ENCODE measurements at regions not wholly inside any gene's neighbourhood (a gene's known extent, or its start where the extent isn't known, plus 50 kb on each side); places are given as distances from the start of the nearest gene placed in this dataset.

DNA sequence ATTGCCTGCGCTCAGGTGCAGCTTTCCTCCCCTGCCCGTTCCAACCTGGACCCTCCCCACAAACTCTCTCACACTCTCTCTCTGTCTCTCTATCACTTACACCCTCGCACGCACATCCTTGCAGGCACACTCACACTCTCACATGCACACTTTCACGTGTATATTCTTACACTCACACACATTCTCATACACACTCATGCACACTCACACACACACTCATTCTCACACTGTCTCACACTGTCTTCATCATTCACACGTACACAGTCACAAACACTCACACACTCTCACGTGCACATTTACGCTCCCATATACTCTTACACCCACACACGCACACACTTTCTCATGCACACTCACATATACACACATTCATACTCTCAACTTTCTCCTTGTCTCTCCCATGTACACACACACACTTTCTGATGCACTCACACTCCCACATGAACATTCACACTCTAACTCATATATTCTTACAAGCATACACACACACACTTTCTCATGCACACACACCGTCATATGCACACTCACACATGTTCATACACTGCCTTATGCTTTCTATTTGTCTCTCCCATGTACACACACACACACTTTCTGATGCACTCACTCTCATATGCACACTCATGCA, 229.3 kb downstream of the SNX18 start:
- H3K4me3 ChIP-seq (ENCODE audit: low read depth, poor library complexity, severe bottlenecking), result no peak overlapping the region
- DNase-seq (ENCODE audit: low spot score in 2 of 2), result no peak
- TF ChIP-seq, protein P1, sequence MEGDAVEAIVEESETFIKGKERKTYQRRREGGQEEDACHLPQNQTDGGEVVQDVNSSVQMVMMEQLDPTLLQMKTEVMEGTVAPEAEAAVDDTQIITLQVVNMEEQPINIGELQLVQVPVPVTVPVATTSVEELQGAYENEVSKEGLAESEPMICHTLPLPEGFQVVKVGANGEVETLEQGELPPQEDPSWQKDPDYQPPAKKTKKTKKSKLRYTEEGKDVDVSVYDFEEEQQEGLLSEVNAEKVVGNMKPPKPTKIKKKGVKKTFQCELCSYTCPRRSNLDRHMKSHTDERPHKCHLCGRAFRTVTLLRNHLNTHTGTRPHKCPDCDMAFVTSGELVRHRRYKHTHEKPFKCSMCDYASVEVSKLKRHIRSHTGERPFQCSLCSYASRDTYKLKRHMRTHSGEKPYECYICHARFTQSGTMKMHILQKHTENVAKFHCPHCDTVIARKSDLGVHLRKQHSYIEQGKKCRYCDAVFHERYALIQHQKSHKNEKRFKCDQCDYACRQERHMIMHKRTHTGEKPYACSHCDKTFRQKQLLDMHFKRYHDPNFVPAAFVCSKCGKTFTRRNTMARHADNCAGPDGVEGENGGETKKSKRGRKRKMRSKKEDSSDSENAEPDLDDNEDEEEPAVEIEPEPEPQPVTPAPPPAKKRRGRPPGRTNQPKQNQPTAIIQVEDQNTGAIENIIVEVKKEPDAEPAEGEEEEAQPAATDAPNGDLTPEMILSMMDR (IDR thresholded peaks at IDR 0.05), result no peak
- TF ChIP-seq POLR2A (IDR thresholded peaks at IDR 0.05), result no peak
- intact Hi-C loops (cut with DNase I; ENCODE audit: low total_unique reads), result loop anchor here (10.0 kb wide), 1 partner anchor 222 kb away; no protein-coding TSS in a partner anchor
- 97 to 98% methylated on average over 10 of the region's 10 CpGs for WGBS, 2 donors

- intact Hi-C loops (cut with DNase I; ENCODE audit: low total_unique reads), result loop anchor here (10.0 kb wide), 1 partner anchor 222 kb away; no protein-coding TSS in a partner anchor
- WGBS, 2 donors, result 90% methylated on average over 8 of the region's 8 CpGs
- DNase-seq (ENCODE audit: low spot score in 2 of 2), result no peak
Observed at GRCh38 chr5:54746346-54746745, 228.8 kb downstream of the SNX18 start.

DNA sequence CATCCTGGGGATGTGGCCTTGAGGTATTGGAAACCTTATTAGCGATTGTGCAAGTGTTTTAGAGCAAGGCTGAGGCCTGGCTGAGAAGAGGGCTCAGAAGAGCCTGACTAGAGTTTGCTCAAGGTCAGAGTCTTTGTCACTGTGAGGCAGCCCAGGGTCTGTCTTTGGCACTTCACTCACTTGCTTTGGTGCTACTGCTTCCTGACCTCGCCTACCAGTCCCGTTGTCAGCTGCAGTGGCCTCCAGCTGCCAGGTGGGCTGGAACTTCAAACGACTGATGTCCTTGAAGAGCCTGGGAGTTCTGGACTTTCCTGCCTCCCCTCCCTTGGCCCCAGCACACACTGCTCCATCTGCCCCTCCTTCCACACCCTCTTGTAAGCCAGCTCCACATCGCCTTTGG, 228.0 kb downstream of the SNX18 start:
- DNase-seq (ENCODE audit: low spot score in 2 of 2), result no peak
- TF ChIP-seq, protein P1 (IDR thresholded peaks at IDR 0.05), result no peak
- TF ChIP-seq POLR2A (IDR thresholded peaks at IDR 0.05), result no peak
- 62 to 76% methylated on average over 5 of the region's 5 CpGs for WGBS, 2 donors
- intact Hi-C loops (cut with DNase I; ENCODE audit: low total_unique reads), result loop anchor here (10.0 kb wide), 1 partner anchor 221 kb away; no protein-coding TSS in a partner anchor
- no peak overlapping the region for H3K4me3 ChIP-seq (ENCODE audit: low read depth, poor library complexity, severe bottlenecking)

More at GRCh38 chr5:54746346-54746745, 228.8 kb downstream of the SNX18 start:
- TF ChIP-seq, protein P1 (IDR thresholded peaks at IDR 0.05), result no peak
- TF ChIP-seq POLR2A (IDR thresholded peaks at IDR 0.05), result no peak
- H3K4me3 ChIP-seq (ENCODE audit: low read depth, poor library complexity, severe bottlenecking), result no peak overlapping the region

GRCh38 chr5:54743997-54744788, 226.6 kb downstream of the SNX18 start:
- DNase-seq (ENCODE audit: low spot score in 2 of 2), result peak in 1 of 2 donors; percentile 44
- H3K4me3 ChIP-seq (ENCODE audit: low read depth, poor library complexity, severe bottlenecking), result no peak overlapping the region
- TF ChIP-seq POLR2A (IDR thresholded peaks at IDR 0.05), result no peak
- TF ChIP-seq, protein P1 (IDR thresholded peaks at IDR 0.05), result no peak
- WGBS, 2 donors, result 48 to 58% methylated on average over 8 of the region's 8 CpGs
- intact Hi-C loops (cut with DNase I; ENCODE audit: low total_unique reads), result loop anchor here (10.0 kb wide), 1 partner anchor 219 kb away; no protein-coding TSS in a partner anchor

DNA sequence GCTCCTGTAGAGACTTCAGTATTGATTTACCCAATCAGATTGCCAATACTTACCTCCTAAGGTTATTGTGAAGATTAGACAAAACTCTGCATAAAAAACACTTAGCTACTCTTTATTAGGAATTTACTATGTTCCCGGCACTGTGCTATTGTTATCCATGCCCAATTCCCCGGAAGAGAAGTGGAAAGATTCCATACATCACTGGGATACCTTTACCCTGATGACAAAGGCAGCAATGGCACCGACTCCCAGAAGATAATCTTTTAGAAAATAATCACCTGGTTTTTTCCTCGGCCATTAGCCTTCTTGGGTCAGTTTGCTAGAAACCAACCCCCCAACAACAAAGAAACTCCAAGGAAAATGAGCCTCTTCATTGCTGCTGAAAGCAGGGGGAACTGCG, 226.0 kb downstream of the SNX18 start:
- H3K4me3 ChIP-seq (ENCODE audit: low read depth, poor library complexity, severe bottlenecking), result no peak overlapping the region
- TF ChIP-seq, protein P1 (IDR thresholded peaks at IDR 0.05), result no peak
- intact Hi-C loops (cut with DNase I; ENCODE audit: low total_unique reads), result loop anchor here (10.0 kb wide), 1 partner anchor 219 kb away; no protein-coding TSS in a partner anchor
- DNase-seq (ENCODE audit: low spot score in 2 of 2), result no peak
- WGBS, 2 donors, result 90 to 91% methylated on average over 5 of the region's 5 CpGs

Data from lower leg skin (tissue), 4 donors.